ENCODE measurements at regions not wholly inside any gene's neighbourhood (a gene's known extent, or its start where the extent isn't known, plus 50 kb on each side); places are given as distances from the start of the nearest gene placed in this dataset.

DNA sequence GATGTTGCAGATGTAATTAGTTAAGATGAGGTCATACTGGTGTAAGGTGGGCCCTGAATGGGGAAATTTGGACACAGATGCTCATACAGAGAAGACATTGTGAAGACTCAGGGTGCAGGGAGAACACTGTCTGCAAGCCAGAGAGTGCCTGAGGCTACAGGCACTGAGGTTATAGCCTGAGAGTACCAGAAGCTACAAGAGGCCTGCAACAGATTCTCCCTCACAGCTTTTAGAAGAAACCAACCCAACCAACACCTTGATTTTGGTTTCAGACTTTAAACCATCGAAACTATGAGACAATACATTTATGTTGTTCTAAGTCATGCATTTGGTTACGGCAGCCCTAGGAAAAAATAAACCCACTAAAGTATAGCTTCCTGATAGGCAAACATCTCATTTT is 321.7 kb upstream of the USP25 start:
- Histone ChIP-seq H3K36me3 (ENCODE audit: insufficient read depth, low read length) (no peaks in the 10 kb centered on the region), H3K27ac (no peak overlapping the region), H3K9me3 (ENCODE audit: low read depth, low read length) (no peaks in the 10 kb centered on the region), H3K4me3 (no peak overlapping the region), H3K9ac (ENCODE audit: insufficient read length) (no peak overlapping the region)
- TF ChIP-seq POLR2AphosphoS5 (IDR thresholded peaks at IDR 0.05; ENCODE audit: borderline replicate concordance, low read depth, low read length) (no peak), FOXP2 (optimal IDR thresholded peaks at IDR 0.05; ENCODE audit: control extremely low read depth, extremely low read length, insufficient read depth) (no peak), EZH2 (IDR thresholded peaks at IDR 0.05) (no peak)
- DNase-seq (ENCODE audit: low read depth, low spot score), result no peak

DNA sequence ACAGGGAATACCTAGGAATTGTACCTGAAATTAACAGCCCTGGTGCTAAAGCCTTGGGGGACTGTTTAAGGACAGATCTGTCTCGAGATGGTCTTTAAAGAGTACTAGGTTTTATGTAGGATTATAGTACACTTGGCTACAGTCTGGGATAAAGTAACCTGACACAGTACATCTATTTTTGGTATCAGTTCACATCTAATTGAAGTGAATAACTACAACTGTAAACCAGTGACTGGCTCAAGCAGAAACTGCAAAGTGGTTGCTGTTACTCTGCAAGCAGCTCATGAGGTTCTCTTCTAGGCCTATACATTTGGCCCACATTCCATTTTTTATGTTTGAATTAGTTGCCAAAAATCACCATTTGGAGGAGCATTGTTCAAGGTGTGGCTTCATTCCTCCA is 320.8 kb upstream of the USP25 start:
- no peak for DNase-seq (ENCODE audit: low read depth, low spot score)
- Histone ChIP-seq H3K9ac (ENCODE audit: insufficient read length) (no peak overlapping the region), H3K4me3 (no peak overlapping the region), H3K36me3 (ENCODE audit: insufficient read depth, low read length) (no peaks in the 10 kb centered on the region), H3K27ac (no peak overlapping the region), H3K9me3 (ENCODE audit: low read depth, low read length) (no peaks in the 10 kb centered on the region)
- no peak for TF ChIP-seq EZH2 (IDR thresholded peaks at IDR 0.05)
- no peak for TF ChIP-seq FOXP2 (optimal IDR thresholded peaks at IDR 0.05; ENCODE audit: control extremely low read depth, extremely low read length, insufficient read depth)
- no peak for TF ChIP-seq POLR2AphosphoS5 (IDR thresholded peaks at IDR 0.05; ENCODE audit: borderline replicate concordance, low read depth, low read length)

DNA sequence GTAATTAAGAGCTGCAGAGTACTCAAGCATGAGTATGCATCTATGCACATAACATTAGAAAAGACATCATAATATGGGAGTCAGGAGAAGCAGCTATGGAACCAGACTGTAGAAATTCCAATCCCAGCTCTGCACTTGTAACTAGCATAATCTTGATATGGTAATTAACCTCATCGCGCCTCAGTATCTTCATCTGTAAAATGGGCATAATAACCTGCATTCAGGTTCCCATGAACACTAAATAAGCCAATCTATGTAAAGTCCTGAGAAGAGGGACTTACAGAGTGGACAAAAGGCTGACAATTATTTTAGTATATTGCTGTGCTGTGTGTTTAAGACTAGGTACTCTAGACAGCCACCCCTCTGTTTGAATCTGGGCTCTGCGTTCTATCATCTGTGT is 318.9 kb upstream of the USP25 start:
- no peak overlapping the region for H3K9ac ChIP-seq (ENCODE audit: insufficient read length)
- H3K9me3 ChIP-seq (ENCODE audit: low read depth, low read length), result no peaks in the 10 kb centered on the region
- no peak overlapping the region for H3K4me3 ChIP-seq
- H3K27ac ChIP-seq, result no peak overlapping the region
- DNase-seq (ENCODE audit: low read depth, low spot score), result no peak
- H3K36me3 ChIP-seq (ENCODE audit: insufficient read depth, low read length), result no peaks in the 10 kb centered on the region
- TF ChIP-seq FOXP2 (optimal IDR thresholded peaks at IDR 0.05; ENCODE audit: control extremely low read depth, extremely low read length, insufficient read depth), result no peak
- TF ChIP-seq EZH2 (IDR thresholded peaks at IDR 0.05), result no peak
- TF ChIP-seq POLR2AphosphoS5 (IDR thresholded peaks at IDR 0.05; ENCODE audit: borderline replicate concordance, low read depth, low read length), result no peak

DNA sequence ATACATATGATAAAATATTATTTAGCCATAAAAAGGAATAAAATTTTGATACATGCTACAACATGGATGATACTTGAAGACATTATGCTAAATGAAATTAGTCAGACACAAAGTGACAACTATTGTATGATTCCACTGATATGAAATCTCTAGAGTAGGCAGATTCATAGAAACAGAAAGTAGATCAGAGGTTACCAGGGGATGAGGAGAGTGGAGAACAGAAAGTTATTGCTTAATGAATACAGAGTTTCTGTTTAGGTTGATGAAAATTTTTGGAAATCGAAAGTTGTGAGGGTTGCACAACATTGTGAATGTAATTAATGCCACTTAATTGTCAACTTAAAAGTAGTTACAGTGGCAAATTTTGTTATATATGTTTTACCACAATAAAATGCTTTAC is 315.7 kb upstream of the USP25 start:
- Histone ChIP-seq H3K4me3 (no peak overlapping the region), H3K36me3 (ENCODE audit: insufficient read depth, low read length) (no peaks in the 10 kb centered on the region), H3K27ac (no peak overlapping the region), H3K9ac (ENCODE audit: insufficient read length) (no peak overlapping the region), H3K9me3 (ENCODE audit: low read depth, low read length) (no peaks in the 10 kb centered on the region)
- no peak for TF ChIP-seq POLR2AphosphoS5 (IDR thresholded peaks at IDR 0.05; ENCODE audit: borderline replicate concordance, low read depth, low read length)
- no peak for TF ChIP-seq FOXP2 (optimal IDR thresholded peaks at IDR 0.05; ENCODE audit: control extremely low read depth, extremely low read length, insufficient read depth)
- no peak for TF ChIP-seq EZH2 (IDR thresholded peaks at IDR 0.05)
- DNase-seq (ENCODE audit: low read depth, low spot score), result no peak

DNA sequence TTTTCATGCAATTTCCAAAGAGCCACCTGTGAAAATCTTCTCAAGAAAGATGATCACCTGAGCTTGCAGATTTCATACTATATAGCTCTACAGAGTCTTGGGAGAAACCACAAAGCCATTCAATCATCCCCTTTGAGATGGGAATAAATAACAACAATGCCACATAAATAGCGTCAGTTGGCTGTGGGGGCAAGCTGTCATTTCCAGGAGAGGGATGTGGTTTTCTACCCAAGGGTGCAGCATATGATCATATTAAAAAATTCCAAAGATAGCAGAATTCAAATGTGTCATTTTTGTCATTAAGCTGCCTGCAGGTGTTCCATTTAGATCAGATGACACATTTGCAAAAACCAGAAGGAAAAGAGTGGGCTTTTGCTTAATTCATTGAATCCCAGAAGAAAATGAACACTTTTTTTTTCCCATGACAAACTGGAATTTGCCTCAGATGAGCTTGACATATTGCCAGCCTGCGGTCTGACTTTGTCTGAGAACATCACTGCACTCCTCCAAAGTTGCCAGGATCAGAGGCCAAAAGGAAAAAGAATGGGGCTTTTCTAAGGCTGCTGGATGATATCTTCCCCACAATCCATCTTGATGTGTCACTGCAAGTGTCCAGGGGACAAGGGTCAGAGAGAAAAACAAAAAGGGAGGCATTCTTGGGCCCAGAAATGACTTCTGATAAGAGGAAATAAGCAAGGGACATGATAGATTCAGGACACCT is 314.1 kb upstream of the USP25 start:
- TF ChIP-seq FOXP2 (optimal IDR thresholded peaks at IDR 0.05; ENCODE audit: control extremely low read depth, extremely low read length, insufficient read depth), result no peak
- TF ChIP-seq POLR2AphosphoS5 (IDR thresholded peaks at IDR 0.05; ENCODE audit: borderline replicate concordance, low read depth, low read length), result no peak
- no peak for TF ChIP-seq EZH2 (IDR thresholded peaks at IDR 0.05)
- Histone ChIP-seq H3K36me3 (ENCODE audit: insufficient read depth, low read length) (no peaks in the 10 kb centered on the region), H3K9me3 (ENCODE audit: low read depth, low read length) (no peaks in the 10 kb centered on the region), H3K27ac (no peak overlapping the region), H3K9ac (ENCODE audit: insufficient read length) (no peak overlapping the region), H3K4me3 (no peak overlapping the region)
- DNase-seq (ENCODE audit: low read depth, low spot score), result no peak

DNA sequence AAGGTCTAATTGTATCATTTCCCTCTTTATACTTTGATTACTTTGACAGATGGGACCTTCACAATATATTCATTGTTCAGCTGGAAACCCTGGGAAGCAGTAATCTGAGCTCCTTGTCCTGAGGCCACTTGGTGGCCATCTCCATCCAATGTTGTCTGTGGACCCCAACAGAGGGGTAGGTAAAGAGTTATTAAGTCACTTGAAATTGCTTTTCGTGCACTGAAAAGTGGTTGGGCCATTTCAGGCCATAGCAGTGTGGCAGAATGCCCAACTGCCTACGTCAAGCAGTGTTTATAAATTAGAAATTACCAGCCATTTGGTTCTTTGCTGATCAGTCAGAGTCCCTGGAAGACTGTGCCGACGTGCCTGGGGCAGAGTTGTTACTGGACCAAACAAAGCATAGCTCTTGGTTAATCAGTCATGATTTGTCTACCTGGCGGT is 308.3 kb upstream of the USP25 start:
- Histone ChIP-seq H3K27ac (no peak overlapping the region), H3K4me3 (no peak overlapping the region), H3K36me3 (ENCODE audit: insufficient read depth, low read length) (no peaks in the 10 kb centered on the region), H3K9me3 (ENCODE audit: low read depth, low read length) (no peaks in the 10 kb centered on the region), H3K9ac (ENCODE audit: insufficient read length) (no peak overlapping the region)
- TF ChIP-seq EZH2 (IDR thresholded peaks at IDR 0.05) (no peak), POLR2AphosphoS5 (IDR thresholded peaks at IDR 0.05; ENCODE audit: borderline replicate concordance, low read depth, low read length) (no peak), FOXP2 (optimal IDR thresholded peaks at IDR 0.05; ENCODE audit: control extremely low read depth, extremely low read length, insufficient read depth) (no peak)
- no peak for DNase-seq (ENCODE audit: low read depth, low spot score)

DNA sequence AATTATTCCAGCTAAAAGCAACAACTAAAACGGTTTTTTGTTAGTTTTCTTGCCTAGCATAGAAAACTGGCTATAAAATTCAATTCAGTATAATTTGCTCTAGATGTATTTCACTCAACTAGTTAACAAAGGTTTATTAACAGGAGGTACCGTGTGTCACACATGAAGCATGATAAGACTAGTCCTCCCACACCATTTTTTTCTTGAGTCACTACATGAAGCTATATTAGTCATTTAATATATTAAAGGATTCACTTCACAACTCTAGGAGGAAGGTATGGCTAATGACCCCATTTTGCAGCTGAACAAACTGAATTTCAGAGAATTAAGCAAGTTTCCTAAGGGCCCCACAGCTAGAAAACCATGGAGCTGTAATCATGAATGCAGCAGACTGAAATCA is 307.8 kb upstream of the USP25 start:
- Histone ChIP-seq H3K9me3 (ENCODE audit: low read depth, low read length) (no peaks in the 10 kb centered on the region), H3K27ac (no peak overlapping the region), H3K4me3 (no peak overlapping the region), H3K36me3 (ENCODE audit: insufficient read depth, low read length) (no peaks in the 10 kb centered on the region), H3K9ac (ENCODE audit: insufficient read length) (no peak overlapping the region)
- no peak for DNase-seq (ENCODE audit: low read depth, low spot score)
- TF ChIP-seq EZH2 (IDR thresholded peaks at IDR 0.05), result no peak
- no peak for TF ChIP-seq POLR2AphosphoS5 (IDR thresholded peaks at IDR 0.05; ENCODE audit: borderline replicate concordance, low read depth, low read length)
- TF ChIP-seq FOXP2 (optimal IDR thresholded peaks at IDR 0.05; ENCODE audit: control extremely low read depth, extremely low read length, insufficient read depth), result no peak

DNA sequence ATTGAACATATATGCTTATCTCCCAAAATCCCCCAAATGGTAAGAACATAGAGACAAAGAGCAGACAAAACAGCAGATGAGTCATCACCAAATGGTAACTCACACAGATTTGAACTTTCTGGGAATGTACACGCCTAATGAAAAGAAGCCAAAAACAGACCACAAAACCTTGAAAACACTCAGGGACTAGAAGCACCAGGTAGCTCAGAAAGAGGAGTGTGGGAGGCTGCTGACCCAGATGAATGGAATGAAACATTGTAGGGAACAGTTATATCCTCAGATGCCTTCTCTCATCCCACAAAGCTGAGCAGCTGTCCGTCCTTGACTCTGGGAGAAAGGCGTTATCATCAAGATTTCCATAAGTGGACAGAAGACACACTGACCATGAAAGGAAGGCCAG is 307.0 kb upstream of the USP25 start:
- no peak for TF ChIP-seq EZH2 (IDR thresholded peaks at IDR 0.05)
- no peak for TF ChIP-seq FOXP2 (optimal IDR thresholded peaks at IDR 0.05; ENCODE audit: control extremely low read depth, extremely low read length, insufficient read depth)
- no peak for TF ChIP-seq POLR2AphosphoS5 (IDR thresholded peaks at IDR 0.05; ENCODE audit: borderline replicate concordance, low read depth, low read length)
- no peak for DNase-seq (ENCODE audit: low read depth, low spot score)
- H3K9me3 ChIP-seq (ENCODE audit: low read depth, low read length), result no peaks in the 10 kb centered on the region
- H3K27ac ChIP-seq, result no peak overlapping the region
- H3K36me3 ChIP-seq (ENCODE audit: insufficient read depth, low read length), result no peaks in the 10 kb centered on the region
- H3K9ac ChIP-seq (ENCODE audit: insufficient read length), result no peak overlapping the region
- no peak overlapping the region for H3K4me3 ChIP-seq

Data from SK-N-MC (cell line).